Transverse colon (tissue), 4 donors: ENCODE measurements at regions not wholly inside any gene's neighbourhood (a gene's known extent, or its start where the extent isn't known, plus 50 kb on each side); places are given as distances from the start of the nearest gene placed in this dataset.
A peak's percentile ranks its signal among the peaks of the same experiment; 100 is the strongest.

Source experiments
- DNase-seq: peaks from one replicate; pipeline ENCODE4 v3.0.0-alpha.2; 2019
- H3K27ac ChIP-seq, 4 donors: fragments of 200-600 bp; sonication (generic); 2 replicates each; pipeline ENCODE4 v1.5.1; 2016 to 2018; ENCODE audit warnings: inconsistent platforms in 4 of 4
- H3K27me3 ChIP-seq: fragments of 200-600 bp; sonication (generic); 2 replicates; pipeline ENCODE4 v1.5.1; 2017; ENCODE audit warnings: inconsistent platforms
- H3K36me3 ChIP-seq, 4 donors: fragments of 200-600 bp; sonication (generic); 2 replicates each; pipeline ENCODE4 v1.5.1; 2017 to 2019; ENCODE audit warnings: inconsistent platforms in 4 of 4
- H3K4me1 ChIP-seq, 4 donors: fragments of 200-600 bp; sonication (generic); 2 replicates each; pipeline ENCODE4 v1.5.1; 2017 to 2020; ENCODE audit warnings: inconsistent platforms in 4 of 4
- H3K4me3 ChIP-seq, 4 donors: fragments of 200-600 bp; sonication (generic); 1 replicate in 1 of 4; 2 replicates in 3 of 4; pipeline versions ENCODE4 v1.5.1 to v1.6.1; 2017 to 2019; ENCODE audit warnings: inconsistent platforms in 4 of 4
- H3K9me3 ChIP-seq, 2 donors: fragments of 200-600 bp; sonication (generic); 2 replicates each; pipeline ENCODE4 v1.5.1; 2017 to 2019; ENCODE audit warnings: inconsistent platforms in 2 of 2
- EP300 ChIP-seq: sonication (generic); formaldehyde crosslinking; IDR thresholded peaks from one replicate; pipeline ENCODE4 v1.6.1; 2017; ENCODE audit warnings: antibody characterized with exemption, low read depth
- POLR2A ChIP-seq: fragments of 450-650 bp; IDR thresholded peaks from one replicate; pipeline ENCODE4 v1.6.1; 2016; ENCODE audit warnings: antibody characterized with exemption, mild to moderate bottlenecking, moderate library complexity
- POLR2AphosphoS5 ChIP-seq, 3 donors: sonication (generic); formaldehyde crosslinking; IDR thresholded peaks; one replicate each; pipeline ENCODE4 v1.6.1; 2016; ENCODE audit warnings: antibody characterized with exemption in 3 of 3
- WGBS, 2 donors: methylation state at CpG; one replicate each; pipeline ENCODE4 v1.1.5; 2018; ENCODE audit warnings: low coverage in 1 of 2; 5-methylcytosine and 5-hydroxymethylcytosine counted together
- in situ Hi-C, 4 donors: fragments of 200-750 bp; cut with MboI; loops; one replicate each; pipeline versions ENCODE4 v1.15.0 to v1.15.1; 2017; ENCODE audit warnings: low sequenced_read_pairs in 3 of 4, low pct_ligation_motif_present in 1 of 4, low pct_unique_long_range_greater_than_20kb in 1 of 4
- intact Hi-C: fragments of 100-400 bp; cut with DNase I; formaldehyde crosslinking; loops from one replicate; pipeline ENCODE4 v1.15.1; 2023; ENCODE audit warnings: low total_unique reads
- TF ChIP-seq, protein P1 (sequence below), 5 experiments: fragments of 200-600 bp in 3 of 5; fragments of 450-650 bp in 2 of 5; sonication (generic) in 3 of 5; IDR thresholded peaks; 1 replicate in 2 of 5; 2 replicates in 3 of 5; pipeline ENCODE4 v1.5.1; 2016 to 2017; ENCODE audit warnings: antibody characterized with exemption in 5 of 5, inconsistent platforms in 3 of 5, mild to moderate bottlenecking in 2 of 5, moderate library complexity in 1 of 5

- WGBS, 2 donors, result 69 to 78% methylated on average over 7 to 15 of the region's 15 CpGs
These were observed 63.2 kb upstream of the DUSP22 start for GRCh38 chr6:228881-229651.

GRCh38 chr6:231779-232178 lies 60.5 kb upstream of the DUSP22 start:
- WGBS, 2 donors, result 58 to 69% methylated on average over 4 of the region's 4 CpGs
- H3K36me3 ChIP-seq, result no peaks in the 10 kb centered on the region

More at GRCh38 chr6:228881-229651, 63.2 kb upstream of the DUSP22 start:
- Histone ChIP-seq H3K4me3 (no peak overlapping the region), H3K9me3 (no peaks in the 10 kb centered on the region), H3K27ac (no peak overlapping the region), H3K36me3 (no peaks in the 10 kb centered on the region), H3K27me3 (no peaks in the 10 kb centered on the region), H3K4me1 (no peaks in the 10 kb centered on the region)
- no peak for TF ChIP-seq POLR2AphosphoS5 (IDR thresholded peaks at IDR 0.05)
- no peak for TF ChIP-seq POLR2A
- no peak for TF ChIP-seq EP300
- TF ChIP-seq, protein P1, sequence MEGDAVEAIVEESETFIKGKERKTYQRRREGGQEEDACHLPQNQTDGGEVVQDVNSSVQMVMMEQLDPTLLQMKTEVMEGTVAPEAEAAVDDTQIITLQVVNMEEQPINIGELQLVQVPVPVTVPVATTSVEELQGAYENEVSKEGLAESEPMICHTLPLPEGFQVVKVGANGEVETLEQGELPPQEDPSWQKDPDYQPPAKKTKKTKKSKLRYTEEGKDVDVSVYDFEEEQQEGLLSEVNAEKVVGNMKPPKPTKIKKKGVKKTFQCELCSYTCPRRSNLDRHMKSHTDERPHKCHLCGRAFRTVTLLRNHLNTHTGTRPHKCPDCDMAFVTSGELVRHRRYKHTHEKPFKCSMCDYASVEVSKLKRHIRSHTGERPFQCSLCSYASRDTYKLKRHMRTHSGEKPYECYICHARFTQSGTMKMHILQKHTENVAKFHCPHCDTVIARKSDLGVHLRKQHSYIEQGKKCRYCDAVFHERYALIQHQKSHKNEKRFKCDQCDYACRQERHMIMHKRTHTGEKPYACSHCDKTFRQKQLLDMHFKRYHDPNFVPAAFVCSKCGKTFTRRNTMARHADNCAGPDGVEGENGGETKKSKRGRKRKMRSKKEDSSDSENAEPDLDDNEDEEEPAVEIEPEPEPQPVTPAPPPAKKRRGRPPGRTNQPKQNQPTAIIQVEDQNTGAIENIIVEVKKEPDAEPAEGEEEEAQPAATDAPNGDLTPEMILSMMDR (IDR thresholded peaks at IDR 0.05), result no peak
- in situ Hi-C loops, result no loop called here
- intact Hi-C loops, result no loop called here
- peak; percentile 28 for DNase-seq

DNA sequence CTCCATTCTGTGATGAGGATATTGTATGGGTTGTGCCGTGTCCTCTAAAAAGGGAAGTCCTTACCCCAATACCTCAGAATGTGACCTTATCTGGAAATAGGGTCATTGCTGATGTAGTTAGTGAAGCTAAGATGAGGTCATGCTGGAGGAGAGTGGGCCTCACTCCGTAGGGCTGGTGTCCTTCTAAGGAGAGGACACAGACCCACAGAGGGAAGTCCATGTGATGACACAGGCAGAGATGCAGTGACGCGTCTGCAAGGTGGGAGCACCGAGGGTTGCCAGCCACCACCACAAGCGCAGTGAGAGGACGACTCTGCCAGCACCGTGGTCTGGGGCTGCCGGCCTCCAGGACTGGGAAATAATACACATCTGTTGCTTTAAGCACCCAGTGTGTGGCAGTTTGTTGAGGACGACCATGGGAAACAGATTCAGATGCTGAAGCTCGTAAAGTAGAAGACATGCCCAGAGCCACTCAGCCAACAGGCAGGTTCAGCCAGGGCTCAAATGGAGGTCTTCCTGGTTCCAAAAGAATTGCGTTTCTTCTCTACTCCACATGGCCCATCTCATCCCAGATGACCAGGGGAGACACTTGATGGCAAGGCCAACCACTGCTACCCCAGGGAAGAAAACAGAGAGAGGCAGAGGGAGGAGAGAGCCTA lies 59.2 kb upstream of the DUSP22 start:
- WGBS, 2 donors, result 89% methylated on average over 12 of the region's 12 CpGs; no CpG with 5 or more reads in 1 of the 2 donors
- in situ Hi-C loops, result no loop called here

More at GRCh38 chr6:231779-232178, 60.5 kb upstream of the DUSP22 start:
- Histone ChIP-seq H3K9me3 (no peaks in the 10 kb centered on the region), H3K4me1 (peaks cover 0 to 16% (median 0%) of the 10 kb centered on the region in 4 donors), H3K4me3 (no peak overlapping the region), H3K27me3 (no peaks in the 10 kb centered on the region), H3K27ac (no peak overlapping the region)
- in situ Hi-C loops (no loop called here), intact Hi-C loops (no loop called here)
- no peak for TF ChIP-seq POLR2AphosphoS5 (IDR thresholded peaks at IDR 0.05)
- no peak for TF ChIP-seq POLR2A
- no peak for TF ChIP-seq EP300
- TF ChIP-seq, protein P1 (IDR thresholded peaks at IDR 0.05), result no peak
- no peak for DNase-seq

More for the DNA sequence above, 59.2 kb upstream of the DUSP22 start:
- TF ChIP-seq POLR2AphosphoS5 (IDR thresholded peaks at IDR 0.05), result no peak
- TF ChIP-seq, protein P1 (IDR thresholded peaks at IDR 0.05), result no peak
- no peak for TF ChIP-seq POLR2A
- TF ChIP-seq EP300, result no peak
- H3K27me3 ChIP-seq, result no peaks in the 10 kb centered on the region
- intact Hi-C loops, result no loop called here
- no peaks in the 10 kb centered on the region for H3K36me3 ChIP-seq
- no peak overlapping the region for H3K27ac ChIP-seq
- H3K4me1 ChIP-seq, result peaks cover 0 to 16% (median 0%) of the 10 kb centered on the region in 4 donors
- no peak overlapping the region for H3K4me3 ChIP-seq
- H3K9me3 ChIP-seq, result no peaks in the 10 kb centered on the region
- no peak for DNase-seq
